ENCODE measurements at regions not wholly inside any gene's neighbourhood (a gene's known extent, or its start where the extent isn't known, plus 50 kb on each side); places are given as distances from the start of the nearest gene placed in this dataset.

GRCh38 chr16:86751076-86752030 lies 173.0 kb downstream of the FOXL1 start:
- TF ChIP-seq CTCF (IDR thresholded peaks at IDR 0.05; ENCODE audit: insufficient read depth, low read depth, low read length) (no peak), EZH2 (IDR thresholded peaks at IDR 0.05; ENCODE audit: insufficient read depth, low read length) (no peak)

Data from astrocyte (in vitro differentiated cells and primary cell).